OCI-LY7 (cell line): ENCODE measurements at regions not wholly inside any gene's neighbourhood (a gene's known extent, or its start where the extent isn't known, plus 50 kb on each side); places are given as distances from the start of the nearest gene placed in this dataset.

Experiments
- EZH2phosphoT487 ChIP-seq: fragments of 200-600 bp; sonication (generic); IDR thresholded peaks from 2 replicates; pipeline ENCODE4 v1.6.1; 2018; ENCODE audit warnings: low read depth, borderline replicate concordance, mild to moderate bottlenecking, mixed run types, antibody characterized with exemption, low read length, moderate library complexity, mixed read lengths
- TF ChIP-seq, protein P1 (sequence below): fragments of 200-600 bp; sonication (generic); conservative IDR thresholded peaks from 2 replicates; pipeline ENCODE4 v1.5.1; 2014; ENCODE audit warnings: mild to moderate bottlenecking, antibody characterized with exemption, low read length, moderate library complexity, mixed read lengths

GRCh38 chr5:67414712-67415111 is 218.1 kb upstream of the CD180 start:
- TF ChIP-seq, protein P1, sequence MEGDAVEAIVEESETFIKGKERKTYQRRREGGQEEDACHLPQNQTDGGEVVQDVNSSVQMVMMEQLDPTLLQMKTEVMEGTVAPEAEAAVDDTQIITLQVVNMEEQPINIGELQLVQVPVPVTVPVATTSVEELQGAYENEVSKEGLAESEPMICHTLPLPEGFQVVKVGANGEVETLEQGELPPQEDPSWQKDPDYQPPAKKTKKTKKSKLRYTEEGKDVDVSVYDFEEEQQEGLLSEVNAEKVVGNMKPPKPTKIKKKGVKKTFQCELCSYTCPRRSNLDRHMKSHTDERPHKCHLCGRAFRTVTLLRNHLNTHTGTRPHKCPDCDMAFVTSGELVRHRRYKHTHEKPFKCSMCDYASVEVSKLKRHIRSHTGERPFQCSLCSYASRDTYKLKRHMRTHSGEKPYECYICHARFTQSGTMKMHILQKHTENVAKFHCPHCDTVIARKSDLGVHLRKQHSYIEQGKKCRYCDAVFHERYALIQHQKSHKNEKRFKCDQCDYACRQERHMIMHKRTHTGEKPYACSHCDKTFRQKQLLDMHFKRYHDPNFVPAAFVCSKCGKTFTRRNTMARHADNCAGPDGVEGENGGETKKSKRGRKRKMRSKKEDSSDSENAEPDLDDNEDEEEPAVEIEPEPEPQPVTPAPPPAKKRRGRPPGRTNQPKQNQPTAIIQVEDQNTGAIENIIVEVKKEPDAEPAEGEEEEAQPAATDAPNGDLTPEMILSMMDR = no peak
- TF ChIP-seq EZH2phosphoT487 = no peak
